Heart right ventricle (tissue), 16 donors: ENCODE measurements at regions not wholly inside any gene's neighbourhood (a gene's known extent, or its start where the extent isn't known, plus 50 kb on each side); places are given as distances from the start of the nearest gene placed in this dataset.

Experiments used
- ATAC-seq, 8 donors: fragments of 200-7000 bp; cut with Tn5 transposase; one replicate each; pipeline ENCODE4 v1.9.1; 2020; ENCODE audit warnings: mild to moderate bottlenecking in 8 of 8, moderate library complexity in 8 of 8, moderate number of reproducible peaks in 1 of 8
- DNase-seq, 2 donors: peaks; one replicate each; pipeline ENCODE4 v3.0.0-alpha.2; 2020
- H3K27ac ChIP-seq, 10 donors: fragments of 200-600 bp; sonication (generic) in 2 of 10; one replicate each; pipeline versions ENCODE4 v1.5.0 to v1.8.0; 2020 to 2022; ENCODE audit warnings: mild to moderate bottlenecking in 3 of 10
- H3K27me3 ChIP-seq, 7 donors: fragments of 200-600 bp; one replicate each; pipeline ENCODE4 v1.8.0; 2021 to 2022; ENCODE audit warnings: mild to moderate bottlenecking in 2 of 7
- H3K36me3 ChIP-seq, 9 donors: fragments of 200-600 bp; sonication (generic) in 1 of 9; one replicate each; pipeline versions ENCODE4 v1.5.0 to v1.8.0; 2020 to 2022; ENCODE audit warnings: mild to moderate bottlenecking in 2 of 9
- H3K4me1 ChIP-seq, 9 donors: fragments of 200-600 bp; sonication (generic) in 1 of 9; one replicate each; pipeline versions ENCODE4 v1.5.0 to v1.8.0; 2020 to 2022; ENCODE audit warnings: mild to moderate bottlenecking in 4 of 9
- H3K4me3 ChIP-seq, 10 donors: fragments of 200-600 bp; sonication (generic) in 2 of 10; one replicate each; pipeline versions ENCODE4 v1.5.0 to v1.8.0; 2020 to 2022; ENCODE audit warnings: mild to moderate bottlenecking in 7 of 10, moderate library complexity in 2 of 10
- H3K9me3 ChIP-seq, 11 donors: fragments of 200-600 bp in 10 of 11; sonication (generic) in 2 of 11; one replicate each; pipeline versions ENCODE4 v1.5.0 to v1.8.0; 2013 to 2022; ENCODE audit warnings: mild to moderate bottlenecking in 2 of 11, control low read depth in 1 of 11, moderate library complexity in 1 of 11
- WGBS, 2 donors: extraction: QIAGEN DNeasy Blood & Tissue Kit; methylation state at CpG; one replicate each; pipeline ENCODE4 v1.1.7; 2013; ENCODE audit warnings: inconsistent platforms in 1 of 2; 5-methylcytosine and 5-hydroxymethylcytosine counted together
- intact Hi-C, 10 donors: fragments of 100-400 bp; cut with DNase I; formaldehyde crosslinking; loops; one replicate each; pipeline versions ENCODE4 v1.11.1 to v1.14.2; 2022
- TF ChIP-seq, protein P1 (sequence below), 9 donors: fragments of 200-600 bp; sonication (generic) in 2 of 9; IDR thresholded peaks; one replicate each; pipeline versions ENCODE4 v1.5.0 to v1.8.0; 2021 to 2022; ENCODE audit warnings: antibody characterized with exemption in 9 of 9, mild to moderate bottlenecking in 5 of 9, moderate library complexity in 1 of 9
- donor health status: Arrhythmogenic right ventricular cardiomyopathy.
- donor health status: ischemic (EF 13 %, LVEDD 7.1; RV severe dilation, severe dysfunction).
- donor health status: healthy with polysubstance abuse.
- donor health status: DM: no; HTN: yes; CAD: no.
- donor health status: DM: no; HTN: no; CAD: no.
- donor health status: ischemic (EF 25% LVEDD 6.9; RV normal size, moderate dysfunction).
- donor health status: ischemic (EF 25% LVEDD 5.7; RV mildly dilated, moderate dysfunction).
- donor health status: healthy.
- donor health status: DM: yes; HTN: yes; CAD: no.
- donor health status: Ischemic cardiomyopathy.
- donor health status: ischemic (EF 35%, LVEDD 5.7; RV mildly dilated, moderate dysfunction).
- donor health status: nonischemic (EF 11% LVEDD 7.7; RV severe dilation, severe dysfunction).
- donor health status: DM: yes; HTN: yes; CAD: no.
- donor health status: PGD.
- donor health status: ischemic (EF 29% LVEDD 5.4; RV normal size, mild dysfunction).
- donor health status: nonischemic (EF 23%, LVEDD 6.1; RV moderate dilation, normal function).

DNA sequence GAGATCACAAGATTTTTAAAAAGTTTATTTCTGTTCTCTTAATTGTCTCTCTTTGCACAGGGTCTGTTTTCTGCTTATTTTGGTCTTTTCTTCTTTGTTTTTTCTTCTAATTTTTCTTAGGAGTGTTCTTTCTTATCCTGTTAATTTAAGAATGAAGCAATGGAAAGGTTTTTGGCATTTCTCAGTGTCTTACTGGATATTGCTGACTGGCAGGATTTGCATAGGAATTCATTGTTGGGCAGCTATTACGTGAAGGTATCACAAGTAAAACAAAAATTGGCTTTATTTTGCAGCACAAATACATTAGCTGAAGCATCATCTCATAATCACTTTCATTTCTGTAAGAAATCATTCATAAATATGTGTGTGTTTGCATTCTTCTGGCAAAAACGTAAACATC, 566.9 kb upstream of the CDH6 start:
- no peaks in the 10 kb centered on the region for H3K4me1 ChIP-seq
- ATAC-seq (no peak), DNase-seq (no peak)
- no peaks in the 10 kb centered on the region for H3K27me3 ChIP-seq
- TF ChIP-seq, protein P1, sequence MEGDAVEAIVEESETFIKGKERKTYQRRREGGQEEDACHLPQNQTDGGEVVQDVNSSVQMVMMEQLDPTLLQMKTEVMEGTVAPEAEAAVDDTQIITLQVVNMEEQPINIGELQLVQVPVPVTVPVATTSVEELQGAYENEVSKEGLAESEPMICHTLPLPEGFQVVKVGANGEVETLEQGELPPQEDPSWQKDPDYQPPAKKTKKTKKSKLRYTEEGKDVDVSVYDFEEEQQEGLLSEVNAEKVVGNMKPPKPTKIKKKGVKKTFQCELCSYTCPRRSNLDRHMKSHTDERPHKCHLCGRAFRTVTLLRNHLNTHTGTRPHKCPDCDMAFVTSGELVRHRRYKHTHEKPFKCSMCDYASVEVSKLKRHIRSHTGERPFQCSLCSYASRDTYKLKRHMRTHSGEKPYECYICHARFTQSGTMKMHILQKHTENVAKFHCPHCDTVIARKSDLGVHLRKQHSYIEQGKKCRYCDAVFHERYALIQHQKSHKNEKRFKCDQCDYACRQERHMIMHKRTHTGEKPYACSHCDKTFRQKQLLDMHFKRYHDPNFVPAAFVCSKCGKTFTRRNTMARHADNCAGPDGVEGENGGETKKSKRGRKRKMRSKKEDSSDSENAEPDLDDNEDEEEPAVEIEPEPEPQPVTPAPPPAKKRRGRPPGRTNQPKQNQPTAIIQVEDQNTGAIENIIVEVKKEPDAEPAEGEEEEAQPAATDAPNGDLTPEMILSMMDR (IDR thresholded peaks at IDR 0.05), result no peak
- H3K36me3 ChIP-seq, result no peaks in the 10 kb centered on the region
- no peak overlapping the region for H3K27ac ChIP-seq
- H3K9me3 ChIP-seq, result peaks cover 0 to 46% (median 0%) of the 10 kb centered on the region in 11 donors
- 62 to 67% methylated on average over 2 of the region's 2 CpGs for WGBS, 2 donors
- intact Hi-C loops, result no loop called here
- no peak overlapping the region for H3K4me3 ChIP-seq

DNA sequence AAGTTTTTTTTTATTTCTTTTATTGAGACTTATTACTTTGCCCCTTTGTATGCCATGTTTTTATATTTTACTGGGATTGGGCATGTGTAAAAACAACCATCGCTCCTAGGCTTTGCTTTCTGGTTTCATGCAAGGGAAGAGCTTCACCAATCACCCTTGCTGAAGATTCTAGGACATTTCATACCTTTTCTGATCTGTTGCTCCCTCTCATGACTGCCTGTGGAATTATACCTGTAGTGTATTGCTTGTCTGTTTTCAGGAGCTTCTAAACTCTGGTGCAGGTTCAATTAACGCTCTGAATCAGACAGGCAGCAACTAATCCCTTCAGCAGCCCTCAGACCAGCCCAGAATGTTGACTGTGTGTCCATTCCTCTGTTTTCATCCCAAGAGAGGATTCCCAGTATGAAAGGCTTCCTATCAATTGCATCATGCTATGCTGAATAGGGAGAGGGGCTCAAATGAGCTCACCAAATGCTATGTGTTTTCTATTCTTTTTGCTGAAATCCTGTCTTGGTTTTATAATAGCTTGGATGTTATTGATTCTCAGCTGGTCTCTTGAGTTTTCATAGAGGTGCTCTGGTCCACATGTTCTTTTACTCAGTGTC, 572.9 kb upstream of the CDH6 start:
- ATAC-seq (no peak), DNase-seq (no peak)
- WGBS, 2 donors, result 60 to 69% methylated on average over 2 of the region's 2 CpGs
- no peaks in the 10 kb centered on the region for H3K36me3 ChIP-seq
- H3K27ac ChIP-seq, result no peak overlapping the region
- no peaks in the 10 kb centered on the region for H3K4me1 ChIP-seq
- peaks cover 0 to 68% (median 6%) of the 10 kb centered on the region in 11 donors for H3K9me3 ChIP-seq
- no peaks in the 10 kb centered on the region for H3K27me3 ChIP-seq
- intact Hi-C loops, result no loop called here
- TF ChIP-seq, protein P1 (IDR thresholded peaks at IDR 0.05), result no peak
- H3K4me3 ChIP-seq, result no peak overlapping the region

DNA sequence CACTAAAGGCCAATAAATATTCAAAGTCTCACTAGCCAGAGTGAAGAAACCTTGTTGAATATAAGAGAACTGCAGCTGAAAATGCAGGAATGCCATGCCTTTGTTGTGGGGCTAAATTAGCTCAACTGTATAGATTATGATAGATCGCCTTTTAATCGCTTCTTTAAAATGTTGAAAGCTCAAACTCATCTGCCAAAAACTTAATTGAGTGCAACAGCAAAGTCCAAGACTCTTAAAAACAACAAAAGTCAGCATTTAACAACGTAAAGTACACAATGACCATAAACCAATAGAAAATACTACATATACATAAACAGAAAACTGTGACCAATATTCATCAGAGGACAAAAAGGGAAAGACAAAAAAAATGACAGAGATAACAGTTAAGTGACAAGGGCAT, 585.0 kb upstream of the CDH6 start:
- TF ChIP-seq, protein P1 (IDR thresholded peaks at IDR 0.05), result no peak
- intact Hi-C loops, result no loop called here
- DNase-seq, result no peak
- Histone ChIP-seq H3K36me3 (no peaks in the 10 kb centered on the region), H3K9me3 (peaks cover 0 to 43% (median 0%) of the 10 kb centered on the region in 11 donors), H3K27ac (no peak overlapping the region), H3K4me1 (no peaks in the 10 kb centered on the region), H3K27me3 (no peaks in the 10 kb centered on the region), H3K4me3 (no peak overlapping the region)
- 83 to 84% methylated on average over 3 of the region's 3 CpGs for WGBS, 2 donors
- ATAC-seq, result no peak

DNA sequence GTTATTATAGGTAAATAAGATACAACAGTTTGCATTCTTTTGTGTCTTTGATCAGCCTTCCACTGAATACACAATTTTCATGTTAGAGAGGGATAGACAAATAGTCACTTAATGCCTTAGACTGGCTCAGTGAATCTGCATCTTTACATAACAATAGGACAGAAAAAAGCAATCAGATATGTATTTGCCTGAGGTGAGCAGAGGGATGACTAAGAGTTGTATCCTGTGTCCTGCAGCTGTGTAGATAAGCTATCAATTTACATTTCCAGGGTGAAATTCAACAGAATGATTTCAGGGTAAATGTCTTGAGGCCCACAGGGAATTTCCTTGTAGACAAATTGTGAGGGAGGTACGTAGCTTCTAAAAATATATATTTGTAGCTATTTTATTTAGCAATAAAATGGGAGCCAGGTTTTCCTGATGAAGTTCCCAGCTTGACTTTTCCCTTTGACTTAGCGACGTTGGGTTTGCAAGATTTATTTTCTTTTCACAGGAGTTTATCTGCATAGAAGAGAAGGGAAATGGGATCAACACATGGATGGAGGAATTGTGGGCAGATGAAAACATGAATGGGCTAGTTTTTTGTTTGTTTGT, 586.1 kb upstream of the CDH6 start:
- no peak for DNase-seq
- peaks cover 0 to 41% (median 0%) of the 10 kb centered on the region in 11 donors for H3K9me3 ChIP-seq
- WGBS, 2 donors, result 40 to 44% methylated on average over 3 of the region's 3 CpGs
- no peaks in the 10 kb centered on the region for H3K4me1 ChIP-seq
- H3K4me3 ChIP-seq, result no peak overlapping the region
- no peaks in the 10 kb centered on the region for H3K27me3 ChIP-seq
- ATAC-seq, result no peak
- no peaks in the 10 kb centered on the region for H3K36me3 ChIP-seq
- no peak overlapping the region for H3K27ac ChIP-seq
- TF ChIP-seq, protein P1 (IDR thresholded peaks at IDR 0.05), result no peak
- intact Hi-C loops, result no loop called here
